CD4-positive, alpha-beta T cell (primary cell): ENCODE measurements at regions not wholly inside any gene's neighbourhood (a gene's known extent, or its start where the extent isn't known, plus 50 kb on each side); places are given as distances from the start of the nearest gene placed in this dataset.

Experiments
- ATAC-seq: fragments of 200-7000 bp; cut with Tn5 transposase; one replicate; pipeline ENCODE4 v1.10.0; 2022; ENCODE audit warnings: mild to moderate bottlenecking; ENCODE audit not compliant: poor library complexity
- CTCF ChIA-PET: fragments of 350-600 bp; sonication (Branson Sonifier 250); formaldehyde crosslinking; loops from one replicate; lab custom pipeline; 2021; ENCODE audit warnings: antibody characterized with exemption, inconsistent platforms; lab: Charles Lee
- POLR2A ChIA-PET: fragments of 350-600 bp; sonication (Branson Sonifier 250); formaldehyde crosslinking; loops from one replicate; lab custom pipeline; 2021; ENCODE audit warnings: antibody characterized with exemption, inconsistent platforms; lab: Charles Lee
- DNase-seq, 14 experiments: peaks; one replicate each; pipeline ENCODE4 v3.0.0-alpha.2; 2013 to 2020; ENCODE audit warnings: mixed read lengths in 2 of 14
- H3K27ac ChIP-seq, 2 donors: one replicate each; pipeline versions ENCODE4 v1.5.1 to v1.7.0; 2013; ENCODE audit warnings: low read length in 2 of 2, low read depth in 1 of 2, mild to moderate bottlenecking in 1 of 2
- H3K27me3 ChIP-seq, 2 experiments: 1 replicate in 1 of 2; 2 replicates in 1 of 2; pipeline versions ENCODE4 v1.6.1 to v1.7.0; 2013; ENCODE audit warnings: low read length in 2 of 2, control low read depth in 1 of 2, mild to moderate bottlenecking in 1 of 2, moderate library complexity in 1 of 2; ENCODE audit not compliant: insufficient read depth in 2 of 2, control insufficient read depth in 1 of 2
- H3K36me3 ChIP-seq: one replicate; pipeline ENCODE4 v1.6.1; 2013; ENCODE audit warnings: low read length, control low read depth; ENCODE audit not compliant: insufficient read depth
- H3K4me1 ChIP-seq: one replicate; pipeline ENCODE4 v1.6.1; 2013; ENCODE audit warnings: low read length, control low read depth; ENCODE audit not compliant: insufficient read depth
- H3K4me3 ChIP-seq: one replicate; pipeline ENCODE4 v1.5.1; 2013; ENCODE audit warnings: mild to moderate bottlenecking, low read length, moderate library complexity
- H3K9me3 ChIP-seq, 2 experiments: 1 replicate in 1 of 2; 2 replicates in 1 of 2; pipeline versions ENCODE4 v1.6.1 to v1.7.0; 2013; ENCODE audit warnings: low read length in 2 of 2, mild to moderate bottlenecking in 2 of 2, control low read depth in 1 of 2, moderate library complexity in 1 of 2; ENCODE audit not compliant: control insufficient read depth in 1 of 2, insufficient read depth in 1 of 2
- H3K27ac Mint-ChIP-seq: one replicate; pipeline ENCODE4 v1.8.0; 2020; ENCODE audit warnings: mixed read lengths
- H3K27me3 Mint-ChIP-seq: one replicate; pipeline ENCODE4 v1.8.0; 2021; ENCODE audit warnings: mixed read lengths
- H3K36me3 Mint-ChIP-seq: one replicate; pipeline ENCODE4 v1.8.0; 2021; ENCODE audit warnings: low read depth, mixed read lengths
- H3K4me1 Mint-ChIP-seq: one replicate; pipeline ENCODE4 v1.8.0; 2021; ENCODE audit warnings: low read depth, mixed read lengths
- H3K4me3 Mint-ChIP-seq: one replicate; pipeline ENCODE4 v1.8.0; 2020; ENCODE audit warnings: mild to moderate bottlenecking, mixed read lengths
- H3K9me3 Mint-ChIP-seq: one replicate; pipeline ENCODE4 v1.8.0; 2020; ENCODE audit warnings: mixed read lengths
- intact Hi-C, 2 experiments: fragments of 100-400 bp; cut with DNase I in 1 of 2; cut with micrococcal nuclease in 1 of 2; formaldehyde crosslinking; loops; one replicate each; pipeline versions ENCODE4 v1.15.1 to v1.9.0; 2023 to 2025; cut with DNase I, micrococcal nuclease
- TF ChIP-seq, protein P1 (sequence below): fragments of 200-600 bp; IDR thresholded peaks from one replicate; pipeline ENCODE4 v1.8.0; 2022; ENCODE audit warnings: antibody characterized with exemption, mild to moderate bottlenecking

DNA sequence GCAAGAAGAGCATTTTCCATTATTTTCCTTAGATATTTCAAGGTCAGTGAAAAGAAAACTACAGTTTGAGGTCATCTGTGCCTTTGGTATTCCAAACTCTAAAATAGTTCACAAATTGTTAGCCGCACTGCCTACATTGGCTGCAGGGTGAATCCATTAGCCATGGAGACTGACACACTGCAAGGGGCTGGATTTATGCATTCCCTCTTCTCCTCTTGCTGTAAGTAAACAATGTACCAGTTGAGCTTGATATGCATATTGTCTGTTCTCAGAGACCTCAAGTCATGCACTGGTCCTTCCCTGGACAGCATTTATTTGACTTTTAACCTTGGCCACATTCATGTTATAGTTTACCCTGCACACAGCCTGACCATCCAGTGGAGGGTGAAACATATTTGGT, 50.2 kb upstream of the TNFSF10 start:
- ChIA-PET CTCF (no interaction called here), POLR2A (interaction anchor here (1.8 kb wide), 1 partner anchor 51 kb away, joined by 3 read pairs; no protein-coding TSS in a partner anchor)
- Mint-ChIP-seq H3K4me1 (peaks cover 35% of the 10 kb centered on the region), H3K27ac (no peak overlapping the region), H3K4me3 (no peak overlapping the region), H3K27me3 (no peaks in the 10 kb centered on the region), H3K36me3 (no peaks in the 10 kb centered on the region), H3K9me3 (peaks cover 6% of the 10 kb centered on the region)
- TF ChIP-seq, protein P1, sequence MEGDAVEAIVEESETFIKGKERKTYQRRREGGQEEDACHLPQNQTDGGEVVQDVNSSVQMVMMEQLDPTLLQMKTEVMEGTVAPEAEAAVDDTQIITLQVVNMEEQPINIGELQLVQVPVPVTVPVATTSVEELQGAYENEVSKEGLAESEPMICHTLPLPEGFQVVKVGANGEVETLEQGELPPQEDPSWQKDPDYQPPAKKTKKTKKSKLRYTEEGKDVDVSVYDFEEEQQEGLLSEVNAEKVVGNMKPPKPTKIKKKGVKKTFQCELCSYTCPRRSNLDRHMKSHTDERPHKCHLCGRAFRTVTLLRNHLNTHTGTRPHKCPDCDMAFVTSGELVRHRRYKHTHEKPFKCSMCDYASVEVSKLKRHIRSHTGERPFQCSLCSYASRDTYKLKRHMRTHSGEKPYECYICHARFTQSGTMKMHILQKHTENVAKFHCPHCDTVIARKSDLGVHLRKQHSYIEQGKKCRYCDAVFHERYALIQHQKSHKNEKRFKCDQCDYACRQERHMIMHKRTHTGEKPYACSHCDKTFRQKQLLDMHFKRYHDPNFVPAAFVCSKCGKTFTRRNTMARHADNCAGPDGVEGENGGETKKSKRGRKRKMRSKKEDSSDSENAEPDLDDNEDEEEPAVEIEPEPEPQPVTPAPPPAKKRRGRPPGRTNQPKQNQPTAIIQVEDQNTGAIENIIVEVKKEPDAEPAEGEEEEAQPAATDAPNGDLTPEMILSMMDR: no peak
- intact Hi-C loops: no loop called here
- peaks cover 11% of the 10 kb centered on the region for H3K4me1 ChIP-seq
- H3K9me3 ChIP-seq: peaks cover 4 to 9% of the 10 kb centered on the region in 2 experiments
- no peak overlapping the region for H3K4me3 ChIP-seq
- H3K27ac ChIP-seq: no peak overlapping the region
- no peak for ATAC-seq
- DNase-seq: no peak
- H3K36me3 ChIP-seq: no peaks in the 10 kb centered on the region
- H3K27me3 ChIP-seq: no peaks in the 10 kb centered on the region
